Esophagus (tissue), 2 donors: ENCODE measurements at regions not wholly inside any gene's neighbourhood (a gene's known extent, or its start where the extent isn't known, plus 50 kb on each side); places are given as distances from the start of the nearest gene placed in this dataset.

ENCODE experiments used
- H3K27ac ChIP-seq, 2 donors: one replicate each; pipeline ENCODE4 v1.5.1; 2013; ENCODE audit warnings: low read depth in 2 of 2, mild to moderate bottlenecking in 2 of 2, inconsistent platforms in 1 of 2, low read length in 1 of 2, moderate library complexity in 1 of 2
- H3K27me3 ChIP-seq, 2 donors: one replicate each; pipeline ENCODE4 v1.6.1; 2013; ENCODE audit warnings: low read length in 2 of 2, control low read depth in 1 of 2, mild to moderate bottlenecking in 1 of 2; ENCODE audit not compliant: insufficient read depth in 2 of 2, control insufficient read depth in 1 of 2
- H3K36me3 ChIP-seq, 2 donors: one replicate each; pipeline ENCODE4 v1.6.1; 2013; ENCODE audit warnings: low read length in 1 of 2; ENCODE audit not compliant: control insufficient read depth in 2 of 2, insufficient read depth in 2 of 2
- H3K4me1 ChIP-seq, 2 donors: one replicate each; pipeline ENCODE4 v1.6.1; 2013; ENCODE audit warnings: low read length in 1 of 2; ENCODE audit not compliant: control insufficient read depth in 2 of 2, insufficient read depth in 2 of 2
- H3K4me3 ChIP-seq, 2 donors: one replicate each; pipeline ENCODE4 v1.5.1; 2013; ENCODE audit warnings: low read length in 2 of 2, mild to moderate bottlenecking in 2 of 2, low read depth in 1 of 2, moderate library complexity in 1 of 2
- H3K9me3 ChIP-seq, 2 donors: one replicate each; pipeline ENCODE4 v1.6.1; 2013; ENCODE audit warnings: mild to moderate bottlenecking in 2 of 2, low read depth in 1 of 2, low read length in 1 of 2, moderate library complexity in 1 of 2; ENCODE audit not compliant: control insufficient read depth in 2 of 2, insufficient read depth in 1 of 2
- WGBS, 2 donors: extraction: QIAGEN DNeasy Blood & Tissue Kit; methylation state at CpG; one replicate each; pipeline ENCODE4 v1.1.7; 2013; 5-methylcytosine and 5-hydroxymethylcytosine counted together
- donor health status: healthy with polysubstance abuse.
- donor health status: Bipolar disorder and iron deficiency.

DNA sequence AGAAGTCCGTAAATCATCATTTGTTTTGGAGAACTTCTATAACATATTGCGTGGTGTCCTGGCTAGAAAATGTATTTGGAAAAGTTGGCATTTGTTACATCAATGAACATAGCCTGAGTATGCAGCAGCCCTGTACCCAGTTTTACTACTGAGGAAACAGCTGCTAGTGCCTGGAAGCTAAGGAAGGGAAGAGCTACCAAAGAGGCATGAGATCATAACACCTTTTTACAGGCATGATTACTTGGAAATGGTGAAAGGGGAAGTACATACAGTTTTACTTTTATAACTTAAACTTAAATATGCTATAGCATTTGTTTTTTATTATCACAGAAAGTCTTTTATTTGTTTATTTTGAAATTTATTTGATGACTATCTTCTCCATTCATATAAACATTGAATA, 128.4 kb upstream of the MC4R start:
- Histone ChIP-seq H3K4me1 (no peaks in the 10 kb centered on the region), H3K9me3 (no peaks in the 10 kb centered on the region)
- 72 to 87% methylated on average over 2 of the region's 2 CpGs for WGBS, 2 donors

DNA sequence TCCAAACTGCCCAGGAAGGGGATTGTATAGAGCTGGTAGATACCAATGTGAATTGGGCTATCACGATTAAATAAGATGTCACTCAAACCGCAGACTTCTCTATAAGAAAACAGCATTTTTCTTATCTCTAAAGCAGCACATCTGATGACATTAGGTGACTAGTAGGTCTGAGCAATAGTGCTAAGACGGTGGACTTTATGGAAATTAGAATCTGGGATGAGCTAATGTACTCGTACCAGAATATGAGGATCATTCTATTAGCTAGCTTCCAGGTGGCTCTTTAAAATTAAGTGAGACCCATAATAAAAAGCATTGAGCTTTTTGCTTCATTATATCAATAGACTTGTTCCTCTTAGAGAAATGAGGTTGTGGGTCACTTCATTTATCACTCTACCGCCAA, 130.0 kb upstream of the MC4R start:
- Histone ChIP-seq H3K36me3 (no peaks in the 10 kb centered on the region), H3K4me1 (no peaks in the 10 kb centered on the region), H3K27me3 (no peaks in the 10 kb centered on the region), H3K9me3 (no peaks in the 10 kb centered on the region), H3K27ac (no peak overlapping the region), H3K4me3 (no peak overlapping the region)
- 80 to 83% methylated on average over 5 of the region's 5 CpGs for WGBS, 2 donors

More for the DNA sequence above, 128.4 kb upstream of the MC4R start:
- no peaks in the 10 kb centered on the region for H3K36me3 ChIP-seq
- H3K4me3 ChIP-seq = no peak overlapping the region
- H3K27ac ChIP-seq = no peak overlapping the region
- H3K27me3 ChIP-seq = no peaks in the 10 kb centered on the region

DNA sequence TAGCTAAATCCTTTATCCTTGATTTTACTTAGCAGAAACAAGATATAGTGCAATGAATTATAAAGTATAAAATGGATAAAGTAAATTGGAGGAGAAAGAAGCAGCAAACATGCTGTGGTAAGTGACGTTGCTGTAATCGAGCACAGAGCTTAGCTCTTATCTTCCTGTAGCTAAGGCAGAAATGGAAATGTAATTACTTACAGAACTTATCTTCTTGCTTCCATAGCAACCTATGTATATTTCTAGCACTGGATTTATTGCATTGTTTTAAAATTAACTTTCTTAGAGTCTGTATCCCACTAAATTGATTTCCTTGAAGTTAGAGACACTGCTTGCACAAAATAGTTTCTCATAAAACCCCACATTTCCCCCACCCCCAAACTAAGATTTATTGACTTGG, 130.6 kb upstream of the MC4R start:
- Histone ChIP-seq H3K4me1 (no peaks in the 10 kb centered on the region), H3K4me3 (no peak overlapping the region), H3K27ac (no peak overlapping the region), H3K9me3 (no peaks in the 10 kb centered on the region), H3K36me3 (no peaks in the 10 kb centered on the region), H3K27me3 (no peaks in the 10 kb centered on the region)
- WGBS, 2 donors = 39 to 70% methylated on average over 2 of the region's 2 CpGs

DNA sequence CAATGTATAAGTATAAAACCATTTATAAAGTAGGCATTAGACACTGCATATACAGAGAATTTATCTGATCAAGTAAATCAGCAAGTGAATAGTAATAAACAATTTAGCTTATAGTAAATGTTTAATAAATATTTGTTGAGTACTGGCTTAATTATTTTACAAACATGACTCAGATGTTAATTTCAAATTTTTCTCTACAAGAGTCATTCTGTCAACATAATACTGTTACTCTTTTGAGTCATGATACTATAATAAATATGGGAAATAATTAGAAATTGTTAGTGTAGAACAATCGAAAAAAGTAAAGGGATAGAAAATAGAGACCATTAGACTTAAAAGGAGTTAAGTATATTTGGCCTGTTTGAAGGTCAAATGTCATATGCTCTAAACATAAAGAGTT, 133.6 kb upstream of the MC4R start:
- Histone ChIP-seq H3K36me3 (no peaks in the 10 kb centered on the region), H3K27me3 (no peaks in the 10 kb centered on the region), H3K27ac (no peak overlapping the region), H3K4me3 (no peak overlapping the region), H3K9me3 (no peaks in the 10 kb centered on the region), H3K4me1 (no peaks in the 10 kb centered on the region)
- 49 to 56% methylated on average over 1 of the region's 1 CpG for WGBS, 2 donors

DNA sequence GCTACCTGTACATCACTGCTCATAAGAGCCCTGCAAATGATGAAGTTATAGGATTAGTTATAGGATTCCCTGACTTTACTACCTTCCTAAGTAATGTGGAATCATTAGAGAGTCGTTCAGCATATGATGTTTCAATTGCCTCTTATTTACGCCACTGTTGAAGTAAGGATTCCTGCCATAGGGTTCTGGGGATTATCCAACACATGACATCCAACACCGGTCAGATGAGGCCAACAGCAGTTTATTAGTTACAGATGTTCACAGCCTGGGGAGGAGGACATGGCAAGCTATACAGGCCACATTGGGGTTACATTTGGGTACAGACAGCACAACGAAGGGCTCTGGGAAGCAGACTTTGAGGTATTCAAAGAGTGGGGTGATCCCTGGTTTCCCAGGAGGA, 134.1 kb upstream of the MC4R start:
- Histone ChIP-seq H3K9me3 (no peaks in the 10 kb centered on the region), H3K27me3 (no peaks in the 10 kb centered on the region), H3K4me1 (no peaks in the 10 kb centered on the region), H3K4me3 (no peak overlapping the region), H3K27ac (no peak overlapping the region), H3K36me3 (no peaks in the 10 kb centered on the region)
- 72 to 73% methylated on average over 4 of the region's 4 CpGs for WGBS, 2 donors

DNA sequence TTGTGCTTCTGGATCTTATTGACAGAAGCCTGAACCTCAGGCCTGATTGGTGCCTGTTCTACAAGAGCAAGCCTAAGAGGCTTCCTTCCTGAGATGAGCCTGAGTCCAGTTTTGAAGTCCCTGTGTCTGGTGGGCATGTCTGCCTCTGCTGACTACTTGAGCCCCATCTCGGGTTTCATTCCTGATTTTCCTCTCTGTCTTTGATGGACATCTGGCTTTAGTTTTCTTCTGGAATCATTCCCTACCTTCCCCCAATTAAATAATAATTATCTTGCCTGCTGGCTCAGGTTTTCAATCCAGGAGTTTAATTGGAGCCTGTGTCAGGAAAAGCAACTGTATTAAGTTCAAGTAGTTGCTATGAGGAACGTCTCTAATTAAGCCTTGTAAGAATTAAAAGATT, 135.5 kb upstream of the MC4R start:
- no peaks in the 10 kb centered on the region for H3K27me3 ChIP-seq
- no peaks in the 10 kb centered on the region for H3K9me3 ChIP-seq
- H3K4me1 ChIP-seq = no peaks in the 10 kb centered on the region
- no peak overlapping the region for H3K27ac ChIP-seq
- no peaks in the 10 kb centered on the region for H3K36me3 ChIP-seq
- WGBS, 2 donors = 64 to 67% methylated on average over 2 of the region's 2 CpGs
- no peak overlapping the region for H3K4me3 ChIP-seq

DNA sequence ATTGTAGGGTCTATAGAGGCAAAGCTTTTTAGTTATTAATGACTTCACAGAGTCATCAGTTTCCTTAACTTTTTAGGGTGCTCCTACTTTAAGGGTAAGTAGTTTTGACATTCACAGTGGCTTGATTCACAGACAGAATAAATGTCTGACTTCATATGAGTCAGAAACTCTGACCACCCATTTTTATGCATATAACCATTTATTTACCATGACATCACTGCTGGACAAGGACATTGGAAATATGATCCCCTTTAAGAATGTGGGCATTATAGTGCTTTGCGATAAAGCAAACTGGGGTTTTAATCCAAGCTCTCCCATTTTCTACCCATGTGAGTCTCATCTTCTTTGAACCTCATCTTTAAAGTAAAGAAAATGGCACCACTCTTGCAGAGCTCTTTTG, 162.0 kb upstream of the MC4R start:
- H3K27ac ChIP-seq = no peak overlapping the region
- H3K27me3 ChIP-seq = no peaks in the 10 kb centered on the region
- H3K36me3 ChIP-seq = no peaks in the 10 kb centered on the region
- WGBS, 2 donors = 78 to 82% methylated on average over 1 of the region's 1 CpG
- H3K4me1 ChIP-seq = no peaks in the 10 kb centered on the region
- H3K4me3 ChIP-seq = no peak overlapping the region
- no peaks in the 10 kb centered on the region for H3K9me3 ChIP-seq

DNA sequence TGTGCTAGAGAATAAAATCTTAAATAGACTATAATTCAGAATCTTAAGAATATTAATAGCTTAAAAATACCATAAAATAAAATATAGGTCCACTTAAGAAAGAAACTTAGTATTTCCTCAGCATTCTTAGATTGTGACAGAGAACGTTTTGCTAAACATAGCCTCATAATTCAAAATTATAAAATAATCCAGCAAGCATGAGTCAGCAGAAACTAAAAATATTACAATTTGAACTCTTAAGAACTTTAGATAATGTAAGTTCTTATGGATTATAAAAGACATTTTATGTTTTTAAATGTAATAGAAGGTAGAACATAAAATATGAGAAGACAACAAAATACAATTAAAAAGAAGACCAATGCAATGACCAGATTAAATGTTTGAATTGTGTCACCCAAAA, 164.5 kb upstream of the MC4R start:
- 39% methylated on average over 1 of the region's 1 CpG for WGBS, 2 donors
- H3K27me3 ChIP-seq = no peaks in the 10 kb centered on the region
- H3K27ac ChIP-seq = no peak overlapping the region
- H3K9me3 ChIP-seq = no peaks in the 10 kb centered on the region
- no peaks in the 10 kb centered on the region for H3K36me3 ChIP-seq
- H3K4me3 ChIP-seq = no peak overlapping the region
- H3K4me1 ChIP-seq = no peaks in the 10 kb centered on the region

DNA sequence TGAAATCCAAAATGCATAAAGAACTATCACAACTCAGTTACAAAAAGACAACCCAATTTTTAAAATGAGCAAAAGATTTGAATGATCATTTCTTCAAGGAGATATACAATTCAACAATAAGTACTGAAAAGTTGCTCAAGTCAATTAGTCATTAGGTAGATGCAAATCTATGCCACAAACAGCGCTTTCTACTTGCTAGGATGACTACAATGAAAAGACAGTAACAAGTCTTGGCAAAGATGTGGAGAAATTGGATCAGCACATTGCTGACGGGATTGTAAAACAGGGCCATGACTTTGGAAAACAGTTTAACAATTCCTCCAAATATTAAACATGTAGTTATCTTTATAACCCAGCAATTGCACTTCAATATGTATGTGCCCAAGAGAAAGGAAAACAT, 166.3 kb upstream of the MC4R start:
- H3K36me3 ChIP-seq = no peaks in the 10 kb centered on the region
- no peaks in the 10 kb centered on the region for H3K27me3 ChIP-seq
- H3K4me1 ChIP-seq = no peaks in the 10 kb centered on the region
- no peak overlapping the region for H3K4me3 ChIP-seq
- 64 to 76% methylated on average over 2 of the region's 2 CpGs for WGBS, 2 donors
- no peak overlapping the region for H3K27ac ChIP-seq
- H3K9me3 ChIP-seq = no peaks in the 10 kb centered on the region

DNA sequence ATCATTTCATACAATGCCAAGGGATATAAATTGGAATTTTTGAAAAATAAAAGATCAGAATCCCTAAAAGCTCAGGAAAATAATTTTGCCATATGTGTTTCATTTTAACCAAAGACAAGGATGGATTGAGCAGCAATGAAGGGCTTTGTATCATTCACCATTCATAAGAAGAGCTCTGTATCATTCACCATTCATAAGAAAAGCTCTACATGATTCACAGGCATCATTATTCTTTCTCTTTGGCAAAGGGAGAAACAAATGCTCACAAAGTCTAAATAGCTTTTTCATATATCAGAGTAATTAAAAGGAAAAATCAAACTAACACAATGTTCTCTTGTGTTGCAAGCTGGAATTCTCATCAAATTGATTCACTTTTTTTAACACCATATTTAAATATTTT, 169.1 kb upstream of the MC4R start:
- H3K9me3 ChIP-seq = no peaks in the 10 kb centered on the region
- no peaks in the 10 kb centered on the region for H3K27me3 ChIP-seq
- no peaks in the 10 kb centered on the region for H3K4me1 ChIP-seq
- no peaks in the 10 kb centered on the region for H3K36me3 ChIP-seq
- H3K27ac ChIP-seq = no peak overlapping the region
- no peak overlapping the region for H3K4me3 ChIP-seq
